Endothelial cell (in vitro differentiated cells): ENCODE measurements at regions not wholly inside any gene's neighbourhood (a gene's known extent, or its start where the extent isn't known, plus 50 kb on each side); places are given as distances from the start of the nearest gene placed in this dataset.

Source experiments
- DNase-seq: peaks from one replicate; pipeline ENCODE4 v3.0.0; 2021; ENCODE audit warnings: low spot score
- H3K27ac Mint-ChIP-seq: one replicate; pipeline ENCODE4 v1.8.0; 2021; ENCODE audit warnings: mixed read lengths, inconsistent platforms; ENCODE audit not compliant: unreplicated experiment
- H3K27me3 Mint-ChIP-seq: one replicate; pipeline ENCODE4 v1.8.0; 2021; ENCODE audit warnings: mild to moderate bottlenecking, moderate library complexity, mixed read lengths, inconsistent platforms; ENCODE audit not compliant: unreplicated experiment
- H3K36me3 Mint-ChIP-seq: one replicate; pipeline ENCODE4 v1.8.0; 2021; ENCODE audit warnings: mild to moderate bottlenecking, low read depth, mixed read lengths, inconsistent platforms; ENCODE audit not compliant: unreplicated experiment
- H3K4me1 Mint-ChIP-seq: one replicate; pipeline ENCODE4 v1.8.0; 2021; ENCODE audit warnings: mild to moderate bottlenecking, mixed read lengths, inconsistent platforms; ENCODE audit not compliant: unreplicated experiment
- H3K4me3 Mint-ChIP-seq: one replicate; pipeline ENCODE4 v1.8.0; 2021; ENCODE audit warnings: mild to moderate bottlenecking, mixed read lengths, inconsistent platforms; ENCODE audit not compliant: unreplicated experiment
- H3K9me3 Mint-ChIP-seq: one replicate; pipeline ENCODE4 v1.8.0; 2021; ENCODE audit warnings: mixed read lengths, inconsistent platforms; ENCODE audit not compliant: unreplicated experiment
- CTCF ChIP-seq: fragments of 200-600 bp; sonication (generic); IDR thresholded peaks from one replicate; pipeline ENCODE4 v1.5.0; 2021; ENCODE audit warnings: antibody characterized with exemption; ENCODE audit not compliant: unreplicated experiment

GRCh38 chr3:103459815-103460214 is 1025.0 kb downstream of the ZPLD1 start:
- no peak overlapping the region for H3K27ac Mint-ChIP-seq
- H3K27me3 Mint-ChIP-seq, result no peaks in the 10 kb centered on the region
- no peak overlapping the region for H3K4me3 Mint-ChIP-seq
- H3K4me1 Mint-ChIP-seq, result no peaks in the 10 kb centered on the region
- no peaks in the 10 kb centered on the region for H3K9me3 Mint-ChIP-seq
- DNase-seq, result no peak
- TF ChIP-seq CTCF, result no peak
- no peaks in the 10 kb centered on the region for H3K36me3 Mint-ChIP-seq

- Mint-ChIP-seq H3K27ac (no peak overlapping the region), H3K9me3 (no peaks in the 10 kb centered on the region), H3K4me1 (no peaks in the 10 kb centered on the region), H3K27me3 (no peaks in the 10 kb centered on the region), H3K36me3 (no peaks in the 10 kb centered on the region), H3K4me3 (no peak overlapping the region)
- DNase-seq, result no peak
- TF ChIP-seq CTCF, result no peak
Measured at GRCh38 chr3:103470498-103470897, 1035.7 kb downstream of the ZPLD1 start.

GRCh38 chr3:103494011-103494410 is 1059.2 kb downstream of the ZPLD1 start:
- Mint-ChIP-seq H3K4me1 (no peaks in the 10 kb centered on the region), H3K27ac (no peak overlapping the region), H3K9me3 (no peaks in the 10 kb centered on the region), H3K27me3 (no peaks in the 10 kb centered on the region), H3K36me3 (no peaks in the 10 kb centered on the region), H3K4me3 (no peak overlapping the region)
- no peak for TF ChIP-seq CTCF
- DNase-seq, result no peak

- Mint-ChIP-seq H3K4me1 (no peaks in the 10 kb centered on the region), H3K27me3 (no peaks in the 10 kb centered on the region), H3K9me3 (no peaks in the 10 kb centered on the region), H3K27ac (no peak overlapping the region), H3K36me3 (no peaks in the 10 kb centered on the region), H3K4me3 (no peak overlapping the region)
- no peak for TF ChIP-seq CTCF
- no peak for DNase-seq
Measured at GRCh38 chr3:103494512-103494911, 1059.7 kb downstream of the ZPLD1 start.

GRCh38 chr3:103495186-103495585 is 1060.4 kb downstream of the ZPLD1 start:
- Mint-ChIP-seq H3K27me3 (no peaks in the 10 kb centered on the region), H3K9me3 (no peaks in the 10 kb centered on the region), H3K4me1 (no peaks in the 10 kb centered on the region), H3K4me3 (no peak overlapping the region), H3K27ac (no peak overlapping the region), H3K36me3 (no peaks in the 10 kb centered on the region)
- no peak for DNase-seq
- TF ChIP-seq CTCF, result no peak
